H1 (cell line): ENCODE measurements at regions not wholly inside any gene's neighbourhood (a gene's known extent, or its start where the extent isn't known, plus 50 kb on each side); places are given as distances from the start of the nearest gene placed in this dataset.

Experiments
- CTCF ChIA-PET: fragments of 300-600 bp; sonication (Branson Sonifier 250); formaldehyde crosslinking; loops from one replicate; lab custom pipeline; 2021; ENCODE audit not compliant: partially characterized antibody; lab: Charles Lee
- POLR2A ChIA-PET: fragments of 300-600 bp; sonication (Branson Sonifier 250); formaldehyde crosslinking; loops from one replicate; lab custom pipeline; 2021; ENCODE audit warnings: inconsistent platforms; ENCODE audit not compliant: partially characterized antibody; lab: Charles Lee
- DNase-seq, 2 experiments: peaks; one replicate each; pipeline versions ENCODE4 v3.0.0 to v3.0.0-alpha.2; 2010 to 2022; ENCODE audit warnings: low spot score in 2 of 2, low read depth in 1 of 2, mixed read lengths in 1 of 2
- FAIRE-seq: peaks from 2 replicates; lab custom pipeline; 2011; peaks lifted over from hg19 to GRCh38; lab: Jason Lieb, UNC
- H2AFZ ChIP-seq: 2 replicates; pipeline ENCODE4 v1.8.1; 2012; ENCODE audit warnings: low read length, inconsistent platforms
- H2AK5ac ChIP-seq: 2 replicates; pipeline ENCODE4 v1.6.1; 2013; ENCODE audit warnings: low read depth, low read length
- H2BK120ac ChIP-seq: replicated peaks from 2 replicates; pipeline ENCODE3; 2013; ENCODE audit warnings: low read depth, low read length, inconsistent platforms
- H2BK12ac ChIP-seq: 2 replicates; pipeline ENCODE4 v1.6.1; 2013; ENCODE audit warnings: low read depth, low read length
- H2BK15ac ChIP-seq: 2 replicates; pipeline ENCODE4 v1.6.1; 2013; ENCODE audit warnings: low read length
- H2BK20ac ChIP-seq: 2 replicates; pipeline ENCODE4 v1.6.1; 2013; ENCODE audit warnings: low read length
- H2BK5ac ChIP-seq: 2 replicates; pipeline ENCODE4 v1.6.1; 2013; ENCODE audit warnings: low read depth, low read length
- H3K14ac ChIP-seq: 2 replicates; pipeline ENCODE4 v1.6.1; 2013; ENCODE audit warnings: inconsistent platforms; ENCODE audit not compliant: insufficient read length
- H3K18ac ChIP-seq: 2 replicates; pipeline ENCODE4 v1.6.1; 2013; ENCODE audit warnings: low read length; ENCODE audit errors: extremely low read depth
- H3K23ac ChIP-seq: 2 replicates; pipeline ENCODE4 v1.6.1; 2013; ENCODE audit warnings: inconsistent platforms; ENCODE audit not compliant: insufficient read length
- H3K23me2 ChIP-seq: 2 replicates; pipeline ENCODE4 v1.6.1; 2013; ENCODE audit warnings: low read depth, low read length
- H3K27ac ChIP-seq: 2 replicates; pipeline ENCODE4 v1.6.1; 2011; ENCODE audit warnings: low read depth, low read length, inconsistent platforms
- H3K27me3 ChIP-seq, 4 experiments: replicated peaks in 1 of 4; 1 replicate in 1 of 4; 2 replicates in 3 of 4; pipeline versions ENCODE4 v1.6.1 to v1.8.1; 2011 to 2013; ENCODE audit warnings: low read length in 3 of 4, mild to moderate bottlenecking in 3 of 4, inconsistent platforms in 2 of 4, mixed read lengths in 2 of 4, moderate library complexity in 1 of 4; ENCODE audit not compliant: control insufficient read depth in 3 of 4, insufficient read depth in 3 of 4; ENCODE audit errors: extremely low read depth in 1 of 4
- H3K36me3 ChIP-seq, 4 experiments: 2 replicates each; pipeline versions ENCODE4 v1.6.1 to v1.8.1; 2011 to 2013; ENCODE audit warnings: mild to moderate bottlenecking in 4 of 4, low read length in 3 of 4, moderate library complexity in 2 of 4, control low read depth in 1 of 4, inconsistent platforms in 1 of 4; ENCODE audit not compliant: insufficient read depth in 4 of 4, control insufficient read depth in 2 of 4
- H3K4ac ChIP-seq: replicated peaks from 2 replicates; pipeline ENCODE3; 2013; ENCODE audit warnings: low read length, low read depth, mixed read lengths, inconsistent platforms; ENCODE audit not compliant: insufficient read length
- H3K4me1 ChIP-seq, 4 experiments: replicated peaks in 1 of 4; 1 replicate in 1 of 4; 2 replicates in 3 of 4; pipeline versions ENCODE4 v1.6.1 to v1.8.1; 2011 to 2013; ENCODE audit warnings: low read length in 3 of 4, inconsistent platforms in 2 of 4, mixed read lengths in 1 of 4; ENCODE audit not compliant: insufficient read depth in 4 of 4, control insufficient read depth in 3 of 4
- H3K4me2 ChIP-seq, 2 experiments: 2 replicates each; pipeline versions ENCODE4 v1.6.1 to v1.8.1; 2011 to 2013; ENCODE audit warnings: low read depth in 2 of 2, low read length in 2 of 2, control low read depth in 1 of 2, inconsistent platforms in 1 of 2, mild to moderate bottlenecking in 1 of 2; ENCODE audit not compliant: insufficient read depth in 1 of 2
- H3K4me3 ChIP-seq, 4 experiments: fragments of 200-600, 300-600 bp in 1 of 4; sonication (generic), shearing (Covaris generic), sonication (Bioruptor Twin) in 1 of 4; 2 replicates each; pipeline versions ENCODE4 v1.5.1 to v1.8.1; 2011 to 2016; ENCODE audit warnings: low read length in 4 of 4, low read depth in 3 of 4, control low read depth in 2 of 4, inconsistent platforms in 2 of 4, mild to moderate bottlenecking in 2 of 4, mixed read lengths in 1 of 4, moderate library complexity in 1 of 4; ENCODE audit not compliant: insufficient read depth in 2 of 4; ENCODE audit errors: extremely low read depth in 1 of 4
- H3K56ac ChIP-seq: replicated peaks from 2 replicates; pipeline ENCODE3; 2013; ENCODE audit warnings: low read depth, mild to moderate bottlenecking, mixed read lengths, low read length, inconsistent platforms; ENCODE audit not compliant: insufficient read length
- H3K79me1 ChIP-seq: 2 replicates; pipeline ENCODE4 v1.6.1; 2013; ENCODE audit warnings: low read depth, low read length, control low read depth
- H3K79me2 ChIP-seq, 2 experiments: 2 replicates each; pipeline versions ENCODE4 v1.6.1 to v1.8.1; 2012 to 2013; ENCODE audit warnings: low read length in 2 of 2, mild to moderate bottlenecking in 2 of 2, inconsistent platforms in 1 of 2; ENCODE audit not compliant: insufficient read depth in 2 of 2, control insufficient read depth in 1 of 2
- H3K9ac ChIP-seq, 4 experiments: replicated peaks in 1 of 4; 1 replicate in 1 of 4; 2 replicates in 3 of 4; pipeline versions ENCODE4 v1.6.1 to v1.8.1; 2011 to 2013; ENCODE audit warnings: low read depth in 3 of 4, low read length in 3 of 4, control low read depth in 2 of 4, mild to moderate bottlenecking in 2 of 4, moderate library complexity in 2 of 4, inconsistent platforms in 1 of 4; ENCODE audit errors: extremely low read depth in 1 of 4
- H3K9me3 ChIP-seq, 2 experiments: 2 replicates each; pipeline versions ENCODE4 v1.6.1 to v1.8.1; 2012 to 2013; ENCODE audit warnings: mild to moderate bottlenecking in 2 of 2, moderate library complexity in 2 of 2, control low read depth in 1 of 2, inconsistent platforms in 1 of 2, low read depth in 1 of 2, low read length in 1 of 2, mixed read lengths in 1 of 2; ENCODE audit not compliant: insufficient read depth in 2 of 2
- H4K20me1 ChIP-seq, 2 experiments: replicated peaks in 1 of 2; 2 replicates each; pipeline versions ENCODE3 to v1.8.1; 2011 to 2013; ENCODE audit warnings: inconsistent platforms in 2 of 2, low read length in 2 of 2, mild to moderate bottlenecking in 1 of 2; ENCODE audit not compliant: insufficient read depth in 2 of 2, control insufficient read depth in 1 of 2
- H4K5ac ChIP-seq: 2 replicates; pipeline ENCODE4 v1.6.1; 2013; ENCODE audit warnings: low read length, low read depth, mixed read lengths, inconsistent platforms; ENCODE audit not compliant: insufficient read length
- H4K8ac ChIP-seq: 2 replicates; pipeline ENCODE4 v1.8.0; 2013; ENCODE audit warnings: mild to moderate bottlenecking, moderate library complexity, low read length, inconsistent platforms; ENCODE audit not compliant: insufficient read depth; ENCODE audit errors: extremely low read depth
- H4K91ac ChIP-seq: replicated peaks from 2 replicates; pipeline ENCODE3; 2013; ENCODE audit warnings: low read length, mixed read lengths, inconsistent platforms; ENCODE audit not compliant: insufficient read length
- BACH1 ChIP-seq: IDR thresholded peaks from 2 replicates; pipeline ENCODE4 v1.6.1; 2012; ENCODE audit warnings: low read length, improper control_type of control experiment
- TAF7 ChIP-seq: optimal IDR thresholded peaks from 2 replicates; pipeline ENCODE3; 2011; ENCODE audit warnings: low read depth, mild to moderate bottlenecking, inconsistent platforms, low read length, moderate library complexity, borderline replicate concordance
- WGBS, 2 experiments: shearing (Covaris generic) in 1 of 2; methylation state at CpG; one replicate each; pipeline versions ENCODE4 v1.1.6 to v1.1.7; 2013 to 2015; ENCODE audit warnings: low lambda C conversion rate in 2 of 2, mixed read lengths in 2 of 2, inconsistent platforms in 1 of 2, low coverage in 1 of 2, missing lambda C conversion rate in 1 of 2; ENCODE audit not compliant: insufficient replicate concordance in 2 of 2, insufficient coverage in 1 of 2, insufficient read length in 1 of 2; ENCODE audit errors: extremely low coverage in 1 of 2, missing lambda C conversion rate in 1 of 2; 5-methylcytosine and 5-hydroxymethylcytosine counted together
- TF ChIP-seq, protein P1 (sequence below), 3 experiments: IDR thresholded peaks; 1 replicate in 2 of 3; 2 replicates in 1 of 3; pipeline versions ENCODE4 v1.5.1 to v1.6.1; 2011; ENCODE audit warnings: low read length in 3 of 3, mild to moderate bottlenecking in 3 of 3, inconsistent platforms in 2 of 3, low read depth in 1 of 3, moderate library complexity in 1 of 3; ENCODE audit not compliant: insufficient read depth in 1 of 3; ENCODE audit errors: control extremely low read depth in 1 of 3

DNA sequence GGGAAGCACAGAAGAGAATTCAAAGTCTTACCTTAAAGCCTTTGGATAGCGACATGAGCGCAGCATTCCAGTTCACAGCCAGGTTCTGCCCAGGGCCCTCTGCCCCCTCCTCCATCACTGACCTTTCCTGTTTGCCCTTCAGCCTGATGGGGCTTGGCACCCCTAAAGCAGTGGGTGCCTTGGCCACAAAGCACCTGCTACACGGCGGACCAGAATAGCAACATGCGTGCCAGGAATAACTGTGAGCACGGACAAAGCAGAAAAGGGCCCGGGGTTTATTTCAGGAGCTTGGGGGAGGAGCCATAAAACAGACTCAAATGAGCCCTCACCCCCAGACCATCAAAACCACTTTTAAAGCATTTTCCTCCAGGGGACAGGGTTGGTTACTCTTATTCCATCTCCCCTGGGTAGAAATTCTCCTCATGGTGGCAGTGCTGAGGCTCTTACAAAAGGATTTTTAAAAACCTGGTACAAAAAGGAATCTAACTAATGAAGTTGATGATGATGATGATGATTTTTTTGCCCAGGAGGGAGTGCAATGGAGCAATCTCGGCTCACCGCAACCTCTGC is 135.4 kb downstream of the KLF13 start:
- DNase-seq (no peak), FAIRE-seq (no peak)
- H4K20me1 ChIP-seq: no peaks in the 10 kb centered on the region
- H2AK5ac ChIP-seq: no peak overlapping the region
- H3K23me2 ChIP-seq: no peaks in the 10 kb centered on the region
- POLR2A ChIA-PET: no interaction called here
- no peak overlapping the region for H2BK15ac ChIP-seq
- no peak overlapping the region for H3K27ac ChIP-seq
- H3K4me2 ChIP-seq: no peak overlapping the region
- no peak overlapping the region for H4K8ac ChIP-seq
- no peak overlapping the region for H2BK5ac ChIP-seq
- H4K5ac ChIP-seq: no peak overlapping the region
- no peak overlapping the region for H3K9ac ChIP-seq
- H2BK20ac ChIP-seq: no peak overlapping the region
- H3K4me3 ChIP-seq: no peak overlapping the region
- no peaks in the 10 kb centered on the region for H3K9me3 ChIP-seq
- H3K4me1 ChIP-seq: peaks cover 0 to 6% (median 0%) of the 10 kb centered on the region in 4 experiments; a peak in 4 of 7 replicates
- no peak overlapping the region for H2AFZ ChIP-seq
- no peak overlapping the region for H4K91ac ChIP-seq
- H3K4ac ChIP-seq: no peak overlapping the region
- H3K18ac ChIP-seq: no peak overlapping the region
- H3K27me3 ChIP-seq: no peaks in the 10 kb centered on the region; a peak in 1 of 7 replicates
- H3K79me1 ChIP-seq: no peaks in the 10 kb centered on the region
- H3K79me2 ChIP-seq: no peaks in the 10 kb centered on the region
- H3K36me3 ChIP-seq: no peaks in the 10 kb centered on the region
- WGBS, 2 experiments: 81% methylated on average over 9 of the region's 9 CpGs; no CpG with 5 or more reads in 1 of the 2 experiments
- H3K23ac ChIP-seq: no peak overlapping the region
- H3K14ac ChIP-seq: no peak overlapping the region
- H3K56ac ChIP-seq: no peak overlapping the region
- H2BK12ac ChIP-seq: no peak overlapping the region
- TF ChIP-seq, protein P1, sequence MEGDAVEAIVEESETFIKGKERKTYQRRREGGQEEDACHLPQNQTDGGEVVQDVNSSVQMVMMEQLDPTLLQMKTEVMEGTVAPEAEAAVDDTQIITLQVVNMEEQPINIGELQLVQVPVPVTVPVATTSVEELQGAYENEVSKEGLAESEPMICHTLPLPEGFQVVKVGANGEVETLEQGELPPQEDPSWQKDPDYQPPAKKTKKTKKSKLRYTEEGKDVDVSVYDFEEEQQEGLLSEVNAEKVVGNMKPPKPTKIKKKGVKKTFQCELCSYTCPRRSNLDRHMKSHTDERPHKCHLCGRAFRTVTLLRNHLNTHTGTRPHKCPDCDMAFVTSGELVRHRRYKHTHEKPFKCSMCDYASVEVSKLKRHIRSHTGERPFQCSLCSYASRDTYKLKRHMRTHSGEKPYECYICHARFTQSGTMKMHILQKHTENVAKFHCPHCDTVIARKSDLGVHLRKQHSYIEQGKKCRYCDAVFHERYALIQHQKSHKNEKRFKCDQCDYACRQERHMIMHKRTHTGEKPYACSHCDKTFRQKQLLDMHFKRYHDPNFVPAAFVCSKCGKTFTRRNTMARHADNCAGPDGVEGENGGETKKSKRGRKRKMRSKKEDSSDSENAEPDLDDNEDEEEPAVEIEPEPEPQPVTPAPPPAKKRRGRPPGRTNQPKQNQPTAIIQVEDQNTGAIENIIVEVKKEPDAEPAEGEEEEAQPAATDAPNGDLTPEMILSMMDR (IDR thresholded peaks at IDR 0.05; ENCODE audit: control extremely low read depth in 1 of 3, insufficient read depth in 1 of 3, low read depth in 1 of 3, low read length in 3 of 3): peak in 2 of 3 experiments; percentile 13 to 21; a peak in 2 of 4 replicates
- TF ChIP-seq TAF7 (no peak), BACH1 (no peak)
- TF ChIP-seq, all 59 proteins: peak for 1
- no peak overlapping the region for H2BK120ac ChIP-seq
- CTCF ChIA-PET: interaction anchor here (0.6 to 12.6 kb wide), 5 partner anchors 13 to 159 kb away, joined by 3 to 98 read pairs (median 4); no protein-coding TSS in a partner anchor
